Urothelium cell line (cell line): ENCODE measurements at regions not wholly inside any gene's neighbourhood (a gene's known extent, or its start where the extent isn't known, plus 50 kb on each side); places are given as distances from the start of the nearest gene placed in this dataset.
"Not testable (repeated sequence)": the region's sequence is repeated elsewhere in the genome, so short reads cannot be mapped to it uniquely, and the experiment has no call there.

ENCODE experiments used
- DNase-seq: peaks from one replicate; pipeline ENCODE4 v3.0.0; 2011; ENCODE audit warnings: low spot score, mixed read lengths
- FAIRE-seq: peaks from 2 replicates; lab custom pipeline; 2011; peaks lifted over from hg19 to GRCh38; lab: Jason Lieb, UNC

DNA sequence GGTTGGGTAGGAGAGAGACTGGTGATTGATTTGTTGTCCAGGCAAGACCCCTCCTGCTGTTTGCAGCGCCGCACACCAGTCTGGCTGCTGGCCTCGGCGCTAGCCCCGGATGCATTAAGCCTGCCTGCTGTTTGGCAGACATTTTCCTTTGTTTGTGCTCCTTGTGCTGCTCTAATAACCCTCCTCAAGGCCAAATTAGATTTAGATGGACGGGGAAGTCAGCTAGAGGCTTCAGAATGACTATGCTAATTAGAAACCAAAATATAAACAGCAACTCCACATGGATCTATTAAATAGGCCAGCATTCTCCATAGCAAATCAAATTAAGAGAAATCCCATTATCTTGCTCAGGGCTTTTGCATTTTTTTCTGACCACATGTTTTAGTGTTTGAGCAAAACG, 445.2 kb downstream of the SQOR start:
- FAIRE-seq: no peak
- no peak for DNase-seq

DNA sequence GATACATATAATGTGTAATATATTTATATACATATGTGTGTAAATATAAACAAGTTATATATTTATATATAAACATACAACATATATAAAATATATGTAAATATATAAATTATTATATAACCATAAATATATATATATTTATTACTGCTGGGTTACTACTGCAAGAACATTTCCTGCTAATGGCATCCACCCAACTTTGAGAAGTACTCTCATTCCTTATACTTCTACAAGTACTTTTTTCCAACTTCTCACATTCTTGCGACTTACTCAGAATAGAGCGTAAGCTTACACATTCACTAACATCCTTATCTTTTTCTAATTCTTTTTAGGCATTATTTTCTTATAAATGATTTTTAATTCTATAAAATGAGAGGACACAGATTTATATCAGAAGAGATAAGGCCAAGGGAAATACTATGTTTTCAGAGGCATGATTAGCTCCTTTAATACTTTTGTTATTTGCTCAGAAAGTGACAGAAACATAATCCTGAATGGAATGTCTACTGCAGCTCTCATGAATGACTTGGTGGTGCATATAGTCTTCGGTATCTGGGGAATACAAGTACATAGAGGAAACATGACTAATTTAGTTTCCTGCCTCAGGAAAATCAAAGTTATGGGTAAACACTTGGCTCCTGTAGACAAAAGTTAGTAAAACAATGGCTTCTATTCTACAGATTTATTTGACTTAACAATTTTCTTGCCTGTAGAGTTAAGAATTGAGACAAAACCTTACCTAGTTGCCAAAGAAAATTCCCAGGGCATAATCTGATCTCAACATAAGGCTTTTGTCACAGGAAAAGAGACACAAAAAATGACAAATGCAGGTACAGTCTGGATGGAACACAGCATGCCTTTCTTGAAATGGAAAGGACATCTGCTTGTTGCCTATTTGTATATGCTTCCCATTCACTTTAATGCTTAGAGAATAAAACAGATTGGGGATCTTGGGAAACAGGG, 453.9 kb downstream of the SQOR start:
- DNase-seq (no peak), FAIRE-seq (no peak)

DNA sequence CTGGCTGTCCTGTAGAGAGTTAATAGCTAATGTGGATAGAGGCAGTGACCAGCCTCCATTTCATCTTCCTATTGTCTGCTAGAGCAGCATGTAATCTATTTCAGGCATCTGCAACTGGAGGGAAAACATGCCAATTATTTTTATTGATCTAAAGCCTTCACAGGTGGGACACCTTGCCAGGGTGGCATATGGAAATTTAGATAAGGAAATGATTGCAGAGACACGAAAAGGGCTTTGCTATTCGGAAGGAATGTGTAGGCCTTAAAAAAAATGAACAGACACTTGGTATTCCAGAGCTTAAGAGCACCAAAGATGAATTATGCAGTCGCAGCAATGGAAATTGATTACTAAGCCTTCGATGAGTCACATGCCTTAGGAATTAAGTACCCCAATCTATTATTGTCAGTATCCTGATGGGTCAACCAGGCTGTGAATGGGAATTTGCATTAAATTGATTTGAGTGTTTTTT, 454.7 kb downstream of the SQOR start:
- DNase-seq (no peak), FAIRE-seq (no peak)

DNA sequence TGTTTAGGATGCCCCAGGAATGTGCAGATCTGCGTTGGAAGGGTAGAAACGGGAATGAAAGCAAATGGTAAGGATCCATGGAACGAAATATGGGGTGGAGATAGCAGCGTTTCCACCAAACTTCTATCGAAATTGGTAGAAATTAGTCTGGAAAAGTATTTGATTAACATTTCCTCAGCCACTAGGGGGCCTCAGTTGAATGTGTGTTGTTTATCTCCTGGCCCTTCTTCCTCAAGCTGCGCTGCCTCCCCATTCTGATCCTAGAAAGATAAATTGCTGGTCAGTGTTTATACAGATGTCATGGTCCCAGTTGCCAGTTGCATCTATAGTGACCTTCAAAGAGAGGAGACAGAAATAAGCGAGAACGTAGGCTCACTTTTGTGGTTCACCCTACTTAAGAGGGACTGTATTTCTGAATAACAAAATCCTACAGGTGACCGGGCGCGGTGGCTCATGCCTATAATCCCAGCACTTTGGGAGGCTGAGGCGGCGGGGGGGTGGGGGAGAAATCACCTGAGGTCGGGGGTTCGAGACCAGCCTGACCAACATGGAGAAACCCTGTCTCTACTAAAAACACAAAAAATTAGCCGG, 457.1 kb downstream of the SQOR start:
- FAIRE-seq (no peak), DNase-seq (peak; percentile 31)

DNA sequence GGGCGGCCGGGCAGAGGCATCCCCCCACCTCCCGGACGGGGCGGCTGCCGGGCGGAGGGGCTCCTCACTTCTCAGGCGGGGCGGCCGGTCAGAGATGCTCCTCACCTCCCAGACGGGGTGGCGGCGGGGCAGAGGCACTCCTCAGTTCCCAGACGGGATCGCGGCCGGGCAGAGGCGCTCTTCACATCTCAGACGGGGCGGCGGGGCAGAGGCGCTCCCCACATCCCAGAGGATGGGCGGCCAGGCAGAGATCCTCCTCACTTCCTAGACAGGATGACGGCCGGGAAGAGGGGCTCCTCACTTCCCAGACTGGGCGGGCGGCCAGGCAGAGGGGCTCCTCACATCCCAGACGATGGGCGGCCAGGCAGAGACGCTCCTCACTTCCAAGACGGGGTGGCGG, 463.2 kb downstream of the SQOR start:
- FAIRE-seq: not testable (repeated sequence)

DNA sequence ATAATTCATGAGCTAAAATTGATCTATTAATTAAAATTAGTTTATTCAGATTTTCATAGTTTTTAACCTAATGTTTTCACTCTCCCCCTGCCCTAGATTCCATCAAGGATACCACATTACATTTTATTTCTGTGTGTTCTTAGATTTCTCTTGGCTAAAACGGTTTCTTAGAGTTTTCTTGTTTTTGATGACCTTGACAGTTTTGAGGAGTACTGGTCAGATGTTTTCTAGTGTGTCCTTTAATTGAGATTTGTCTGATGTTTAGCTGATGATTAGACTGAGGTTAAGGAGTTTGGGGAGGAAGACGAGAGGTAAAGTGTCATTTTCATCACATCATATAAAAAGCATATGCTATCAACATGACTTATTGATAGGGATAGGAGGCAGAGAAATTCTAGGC, 475.9 kb downstream of the SQOR start:
- DNase-seq (no peak), FAIRE-seq (no peak)

More for the DNA sequence above, 463.2 kb downstream of the SQOR start:
- DNase-seq: not testable (repeated sequence)

DNA sequence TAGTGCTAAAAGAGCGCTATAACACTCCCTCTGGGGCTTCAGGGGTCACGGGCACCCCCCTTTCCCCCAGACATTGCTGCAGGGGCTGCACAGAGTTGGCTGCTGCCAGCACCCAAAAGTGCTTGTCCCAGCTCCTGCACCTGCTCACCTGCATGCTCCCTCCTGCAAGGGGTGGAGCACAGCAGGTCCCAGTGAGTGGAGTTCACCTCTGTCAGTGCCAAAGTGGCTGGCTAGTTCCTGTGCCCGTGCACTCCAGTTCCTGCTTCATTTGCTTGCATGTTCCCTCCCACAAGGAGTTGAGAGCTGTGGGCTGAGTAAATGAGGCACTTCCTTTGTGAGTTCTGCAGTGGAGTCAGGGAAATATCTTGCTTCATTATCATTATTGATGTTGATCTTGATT, 476.9 kb downstream of the SQOR start:
- no peak for DNase-seq
- no peak for FAIRE-seq

DNA sequence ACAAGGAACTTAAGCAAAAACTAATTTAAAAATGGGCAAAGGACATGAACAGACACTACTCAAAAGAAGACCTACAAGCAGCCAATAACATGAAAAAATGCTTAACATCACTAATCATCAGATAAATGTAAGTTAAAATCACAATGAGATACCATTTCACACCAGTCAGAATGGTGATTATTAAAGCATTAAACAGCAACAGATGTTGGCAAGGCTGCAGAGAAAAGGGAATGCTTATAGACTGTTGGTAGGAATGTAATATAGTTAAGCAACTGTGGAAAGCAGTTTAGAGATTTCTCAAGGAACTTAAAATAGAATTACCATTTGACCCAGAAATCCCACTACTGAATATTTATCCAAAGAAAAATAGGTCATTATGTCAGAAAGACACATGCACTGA, 482.2 kb downstream of the SQOR start:
- FAIRE-seq: no peak

DNA sequence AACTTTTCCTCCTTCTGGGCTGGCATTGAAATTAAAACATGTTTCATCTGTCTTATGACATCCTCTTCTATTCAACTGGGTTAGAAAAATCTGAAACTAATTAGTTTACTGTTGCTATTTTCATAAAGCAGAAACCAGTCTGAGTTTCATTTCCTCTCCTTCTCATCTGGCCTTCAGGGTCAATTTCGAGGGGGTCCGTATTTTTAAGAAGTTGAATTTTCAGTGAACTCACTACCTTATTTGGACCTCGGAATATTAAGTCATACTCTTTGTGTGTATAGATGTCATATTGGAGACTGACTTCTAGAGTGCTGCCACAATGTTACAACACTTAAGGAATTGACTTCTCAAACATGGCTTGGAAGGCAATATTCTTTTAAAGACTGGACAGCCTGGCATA, 485.9 kb downstream of the SQOR start:
- no peak for FAIRE-seq
- no peak for DNase-seq

More for the DNA sequence above, 482.2 kb downstream of the SQOR start:
- DNase-seq: no peak

DNA sequence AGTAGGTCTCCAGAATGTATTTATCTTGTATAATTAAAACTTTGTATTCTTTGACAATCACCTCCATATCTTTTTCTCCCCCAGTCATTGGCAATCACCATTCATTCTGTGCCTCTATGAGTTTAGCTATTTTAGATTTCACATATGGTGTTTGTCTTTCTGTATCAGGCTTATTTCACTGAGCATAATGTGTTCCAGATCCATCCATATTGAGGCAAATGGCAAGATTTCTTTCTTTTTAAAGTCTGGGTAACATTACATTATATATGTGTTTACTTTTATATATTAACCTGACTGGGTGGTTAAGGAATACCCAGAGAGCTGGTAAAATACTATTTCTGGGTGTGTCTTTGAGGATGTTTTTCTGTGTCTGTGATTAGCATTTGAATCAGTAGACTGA, 486.6 kb downstream of the SQOR start:
- no peak for FAIRE-seq
- DNase-seq: no peak

DNA sequence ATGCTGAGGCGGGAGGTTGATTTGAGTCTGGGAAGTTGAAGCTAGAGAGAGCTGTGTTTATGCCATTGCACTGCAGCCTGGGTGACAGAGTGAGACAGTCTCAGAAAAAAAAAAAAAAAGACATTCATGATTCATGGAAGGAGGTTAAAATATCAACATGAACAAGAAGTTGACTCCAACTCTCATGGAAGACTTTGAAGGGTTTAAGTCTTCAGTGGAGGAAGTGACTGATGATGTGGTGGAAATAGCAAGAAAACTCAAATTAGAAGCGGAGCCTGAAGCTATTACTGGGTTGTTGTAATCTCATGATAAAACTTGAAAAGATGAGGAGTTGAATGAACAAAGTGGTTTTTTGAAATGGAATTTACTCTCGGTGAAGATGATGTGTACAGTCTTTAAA, 491.8 kb downstream of the SQOR start:
- FAIRE-seq (no peak), DNase-seq (no peak)

DNA sequence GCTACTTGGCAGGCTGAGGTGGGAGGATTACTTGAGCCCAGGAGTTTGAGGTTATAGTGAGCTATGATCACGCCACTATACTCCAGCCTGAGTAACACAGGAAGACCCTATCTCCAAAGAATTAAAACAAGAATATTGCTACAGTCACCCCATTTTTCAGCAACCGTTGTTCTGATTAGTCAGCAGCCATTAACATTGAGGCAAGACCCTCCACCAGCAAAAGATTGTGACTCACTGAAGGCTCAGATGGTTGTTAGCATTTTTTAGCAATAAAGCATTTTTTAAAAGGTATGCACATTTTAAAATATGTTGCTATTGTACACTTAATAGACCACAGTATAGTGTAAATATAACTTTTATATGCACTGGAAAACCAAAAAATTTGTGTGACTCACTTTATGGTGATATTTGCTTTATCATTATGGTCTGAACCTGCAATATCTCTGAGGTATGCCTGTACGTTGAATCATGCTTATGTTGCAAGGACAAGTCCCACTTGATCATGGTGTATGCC, 492.6 kb downstream of the SQOR start:
- no peak for DNase-seq
- FAIRE-seq: no peak

DNA sequence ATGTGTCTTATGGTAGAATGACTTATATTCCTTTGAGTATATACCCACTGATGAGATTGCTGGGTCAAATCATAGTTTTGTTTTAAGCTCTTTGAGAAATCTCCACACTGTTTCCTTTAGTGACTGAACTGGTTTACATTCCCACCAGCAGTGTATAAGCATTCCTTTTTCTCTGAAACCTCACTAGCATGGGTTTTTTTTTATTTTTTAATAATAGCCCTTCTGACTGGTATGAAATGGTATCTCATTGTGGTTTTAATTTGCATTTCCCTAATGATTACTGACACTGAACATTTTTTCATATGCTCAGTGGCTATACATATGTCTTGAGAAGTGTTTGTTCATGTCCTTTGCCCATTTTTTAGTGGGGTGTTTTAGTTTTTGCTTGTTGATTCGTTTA, 494.3 kb downstream of the SQOR start:
- FAIRE-seq: no peak
- DNase-seq: no peak

DNA sequence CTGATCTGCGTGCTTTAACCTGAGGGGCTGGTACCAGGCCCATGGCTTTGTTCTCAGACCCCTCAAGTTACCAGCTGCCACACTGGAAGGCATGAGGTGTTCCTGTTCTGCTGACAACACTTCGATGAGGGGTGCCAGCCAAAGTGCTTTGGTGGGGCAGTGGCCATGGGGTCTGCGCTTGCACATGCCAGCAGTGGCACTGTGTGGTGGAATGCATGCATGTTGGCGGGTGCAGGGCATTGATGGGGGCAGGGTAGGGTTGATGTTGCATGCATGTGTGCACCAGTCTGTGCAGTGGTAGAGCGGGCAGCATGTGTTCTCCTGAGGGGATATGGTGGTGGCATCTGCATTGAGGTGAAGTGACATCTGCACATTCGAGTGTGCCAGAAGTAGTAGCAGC, 497.0 kb downstream of the SQOR start:
- no peak for FAIRE-seq
- no peak for DNase-seq

DNA sequence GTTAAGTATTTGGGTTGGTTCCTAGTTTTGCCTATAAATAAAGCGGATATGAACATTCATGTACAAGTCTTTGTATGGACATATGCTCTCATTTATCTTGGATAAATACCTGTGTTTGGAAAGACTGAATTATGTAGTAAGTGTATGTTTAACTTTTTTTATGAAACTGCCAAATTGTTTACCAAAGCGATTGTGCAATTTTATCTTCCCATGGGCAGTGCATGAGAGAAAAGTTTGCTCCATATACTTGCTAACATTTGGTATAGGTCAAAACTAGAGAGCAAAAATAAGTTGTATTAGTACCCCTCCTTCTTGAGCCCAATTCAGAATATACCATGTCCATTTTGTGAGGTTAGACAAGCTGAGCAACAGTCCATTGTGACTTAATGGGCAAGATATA, 502.6 kb downstream of the SQOR start:
- FAIRE-seq: no peak
- DNase-seq: no peak

DNA sequence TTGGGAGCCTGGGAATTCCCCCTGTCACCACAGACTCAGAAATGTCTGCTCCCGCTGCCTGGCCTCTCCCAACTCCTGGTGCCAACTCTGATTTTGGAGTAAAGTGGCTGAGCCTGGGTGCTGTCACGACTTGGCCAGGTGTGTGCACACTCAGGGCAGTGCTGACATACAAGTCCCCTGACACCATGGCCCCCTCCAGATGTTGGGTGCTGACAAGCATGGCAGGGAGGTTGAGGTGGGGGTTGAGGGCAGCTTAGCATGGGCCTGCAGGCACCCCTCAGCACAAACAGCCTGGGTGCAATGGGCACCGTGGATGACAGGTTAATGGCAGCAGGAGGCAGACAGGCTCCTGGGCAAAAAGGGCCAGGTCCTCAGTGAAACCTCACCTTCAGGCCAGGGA, 511.2 kb downstream of the SQOR start:
- DNase-seq (no peak), FAIRE-seq (no peak)

DNA sequence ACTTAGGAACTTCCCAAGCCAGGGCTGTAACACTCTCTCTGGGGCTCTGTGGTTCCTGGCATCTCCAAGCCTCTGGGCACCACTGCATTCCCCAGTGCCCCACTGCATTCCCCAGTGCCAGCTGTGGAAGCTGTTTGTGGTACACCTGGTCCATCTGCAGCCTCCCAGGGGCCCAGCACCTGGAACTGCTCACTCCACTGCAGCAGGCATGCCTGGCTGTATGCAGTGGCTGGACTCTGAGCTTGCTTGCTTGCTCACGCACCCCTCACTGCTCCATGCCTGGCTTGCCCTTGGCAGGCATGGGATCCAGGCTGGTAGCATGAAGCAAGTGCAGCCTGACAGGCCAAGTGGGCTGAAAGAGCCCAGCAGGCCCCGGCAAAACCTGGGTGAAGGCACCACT, 512.1 kb downstream of the SQOR start:
- DNase-seq (no peak), FAIRE-seq (no peak)

DNA sequence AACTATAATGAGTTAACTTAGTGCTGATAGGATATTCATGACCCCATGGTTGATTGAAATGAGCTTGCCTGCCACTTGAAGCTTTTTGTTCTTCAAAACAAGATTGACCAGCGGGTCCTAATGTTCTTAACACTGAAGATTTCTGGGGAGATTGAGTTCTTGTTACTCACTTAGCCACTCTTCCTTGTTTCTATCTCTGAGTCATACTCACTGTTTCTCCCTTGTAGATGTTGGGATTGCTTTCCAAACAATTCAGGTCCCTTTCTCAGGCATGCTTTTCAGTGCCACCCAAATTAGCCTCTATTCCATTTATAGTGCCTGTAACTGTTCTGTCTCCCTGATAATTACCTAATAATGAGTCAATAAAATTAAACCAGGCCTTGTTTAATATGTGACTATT, 517.0 kb downstream of the SQOR start:
- DNase-seq (no peak), FAIRE-seq (no peak)

DNA sequence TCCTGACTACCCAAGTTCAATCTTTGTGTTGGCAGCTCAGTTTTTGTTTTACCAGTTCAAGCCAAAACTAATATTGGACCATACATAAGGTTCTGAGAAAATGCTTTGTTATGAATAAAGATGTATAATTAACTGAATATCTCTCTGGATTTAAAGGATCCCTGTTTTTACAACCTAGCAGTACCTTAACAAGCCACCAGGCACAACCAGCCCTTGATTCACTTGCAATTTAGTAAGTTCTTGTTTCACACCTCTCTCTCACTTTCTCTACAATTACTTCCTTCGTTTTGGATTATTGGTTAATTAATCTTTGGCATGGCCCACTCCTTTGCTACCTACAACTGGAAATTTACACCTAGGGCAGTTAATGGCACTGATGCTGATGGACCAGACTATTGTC, 531.9 kb downstream of the SQOR start:
- FAIRE-seq (no peak), DNase-seq (no peak)

DNA sequence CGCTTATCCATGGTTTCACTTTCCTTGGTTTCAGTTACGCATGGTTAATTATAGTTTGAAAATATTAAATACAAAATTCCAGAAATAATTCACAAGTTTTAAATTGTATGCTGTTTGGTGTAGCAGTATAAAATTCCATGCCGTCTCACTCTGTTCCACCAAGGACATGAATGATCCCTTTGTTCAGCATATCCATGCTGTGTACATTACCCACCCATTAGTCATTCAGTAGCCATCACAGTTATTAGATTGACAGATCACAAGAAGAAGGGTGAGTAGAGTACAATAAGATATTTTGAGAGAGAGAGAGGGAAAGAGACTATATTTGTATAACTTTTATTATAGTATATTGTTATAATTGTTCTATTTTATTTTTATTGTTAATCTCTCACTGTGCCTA, 535.5 kb downstream of the SQOR start:
- FAIRE-seq: no peak

DNA sequence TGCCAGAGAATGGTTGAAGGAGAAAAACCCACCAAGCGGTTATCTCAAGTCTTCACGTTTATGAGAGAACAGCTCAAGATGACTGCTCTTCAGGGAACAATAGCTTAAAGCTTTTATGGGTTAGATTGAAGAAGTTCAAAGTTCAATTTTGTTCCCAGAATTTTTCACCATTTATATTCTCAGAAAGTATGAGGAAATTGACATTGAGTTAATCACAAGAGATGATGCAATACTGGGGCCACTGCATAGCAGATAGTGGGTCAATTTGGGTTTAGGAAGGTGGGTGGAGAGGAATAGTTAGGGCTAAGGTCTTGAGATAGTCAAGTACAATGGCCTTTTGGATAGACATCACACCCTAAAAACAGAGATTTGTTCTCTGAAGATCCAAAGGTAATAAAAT, 539.3 kb downstream of the SQOR start:
- DNase-seq (no peak), FAIRE-seq (no peak)

More for the DNA sequence above, 535.5 kb downstream of the SQOR start:
- peak; percentile 10 for DNase-seq

DNA sequence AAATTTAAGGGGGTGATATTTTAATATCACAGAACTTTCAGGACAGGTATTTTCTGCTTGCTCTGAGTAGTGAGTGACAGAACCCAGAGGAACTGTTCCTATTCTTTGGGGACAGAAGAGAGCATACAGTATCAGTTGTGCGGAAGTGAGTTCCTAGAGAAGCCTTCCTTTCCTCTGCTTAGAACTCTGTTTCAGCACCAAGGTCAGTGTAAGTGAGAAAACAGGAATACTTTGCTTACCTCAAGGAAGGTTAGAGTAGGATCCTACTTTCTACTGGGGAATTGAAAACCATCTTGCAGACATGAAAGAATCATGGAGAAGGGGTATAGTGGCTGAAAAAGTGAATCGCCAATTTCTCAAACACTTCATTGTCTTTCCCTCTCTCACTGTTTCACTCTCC, 542.4 kb downstream of the SQOR start:
- no peak for FAIRE-seq
- DNase-seq: no peak
